Peyer's patch (tissue), 4 donors: ENCODE measurements at regions not wholly inside any gene's neighbourhood (a gene's known extent, or its start where the extent isn't known, plus 50 kb on each side); places are given as distances from the start of the nearest gene placed in this dataset.

Source experiments
- POLR2A ChIP-seq, 2 donors: fragments of 450-650 bp; IDR thresholded peaks; one replicate each; pipeline ENCODE4 v1.5.1; 2017; ENCODE audit warnings: antibody characterized with exemption in 2 of 2, mild to moderate bottlenecking in 2 of 2, moderate library complexity in 2 of 2
- TF ChIP-seq, protein P1 (sequence below), 6 experiments: fragments of 450-650 bp in 4 of 6; fragments of 200-600 bp in 2 of 6; sonication (generic) in 1 of 6; IDR thresholded peaks; one replicate each; pipeline ENCODE4 v1.5.1; 2017 to 2019; ENCODE audit warnings: antibody characterized with exemption in 6 of 6, mild to moderate bottlenecking in 3 of 6, moderate library complexity in 1 of 6

GRCh38 chr16:86090461-86091170 lies 191.7 kb downstream of the IRF8 start:
- TF ChIP-seq, protein P1, sequence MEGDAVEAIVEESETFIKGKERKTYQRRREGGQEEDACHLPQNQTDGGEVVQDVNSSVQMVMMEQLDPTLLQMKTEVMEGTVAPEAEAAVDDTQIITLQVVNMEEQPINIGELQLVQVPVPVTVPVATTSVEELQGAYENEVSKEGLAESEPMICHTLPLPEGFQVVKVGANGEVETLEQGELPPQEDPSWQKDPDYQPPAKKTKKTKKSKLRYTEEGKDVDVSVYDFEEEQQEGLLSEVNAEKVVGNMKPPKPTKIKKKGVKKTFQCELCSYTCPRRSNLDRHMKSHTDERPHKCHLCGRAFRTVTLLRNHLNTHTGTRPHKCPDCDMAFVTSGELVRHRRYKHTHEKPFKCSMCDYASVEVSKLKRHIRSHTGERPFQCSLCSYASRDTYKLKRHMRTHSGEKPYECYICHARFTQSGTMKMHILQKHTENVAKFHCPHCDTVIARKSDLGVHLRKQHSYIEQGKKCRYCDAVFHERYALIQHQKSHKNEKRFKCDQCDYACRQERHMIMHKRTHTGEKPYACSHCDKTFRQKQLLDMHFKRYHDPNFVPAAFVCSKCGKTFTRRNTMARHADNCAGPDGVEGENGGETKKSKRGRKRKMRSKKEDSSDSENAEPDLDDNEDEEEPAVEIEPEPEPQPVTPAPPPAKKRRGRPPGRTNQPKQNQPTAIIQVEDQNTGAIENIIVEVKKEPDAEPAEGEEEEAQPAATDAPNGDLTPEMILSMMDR (IDR thresholded peaks at IDR 0.05): no peak
- TF ChIP-seq POLR2A (IDR thresholded peaks at IDR 0.05): no peak
